NCI-H226 (cell line): ENCODE measurements at regions not wholly inside any gene's neighbourhood (a gene's known extent, or its start where the extent isn't known, plus 50 kb on each side); places are given as distances from the start of the nearest gene placed in this dataset.

ENCODE experiments used
- DNase-seq: peaks from one replicate; pipeline ENCODE4 v3.0.0-alpha.2; 2015

DNA sequence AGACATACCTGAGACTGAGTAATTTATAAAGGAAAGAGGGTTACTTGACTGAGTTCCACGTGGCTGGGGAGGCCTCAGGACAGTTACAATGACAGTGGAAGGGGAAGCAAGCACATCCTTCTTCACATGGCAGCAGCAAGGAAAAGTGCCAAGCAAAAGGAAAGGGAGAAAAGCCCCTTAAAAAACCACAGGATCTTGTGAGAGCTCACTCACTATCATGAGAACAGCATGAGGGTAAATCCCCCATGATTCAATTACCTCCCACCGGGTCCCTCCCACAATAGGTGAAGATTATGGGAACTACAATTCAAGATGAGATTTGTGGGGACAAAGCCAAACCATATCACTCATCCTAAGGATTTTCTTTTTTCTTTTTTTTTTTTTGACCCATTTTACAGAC is 177.8 kb upstream of the EEA1 start:
- no peak for DNase-seq

DNA sequence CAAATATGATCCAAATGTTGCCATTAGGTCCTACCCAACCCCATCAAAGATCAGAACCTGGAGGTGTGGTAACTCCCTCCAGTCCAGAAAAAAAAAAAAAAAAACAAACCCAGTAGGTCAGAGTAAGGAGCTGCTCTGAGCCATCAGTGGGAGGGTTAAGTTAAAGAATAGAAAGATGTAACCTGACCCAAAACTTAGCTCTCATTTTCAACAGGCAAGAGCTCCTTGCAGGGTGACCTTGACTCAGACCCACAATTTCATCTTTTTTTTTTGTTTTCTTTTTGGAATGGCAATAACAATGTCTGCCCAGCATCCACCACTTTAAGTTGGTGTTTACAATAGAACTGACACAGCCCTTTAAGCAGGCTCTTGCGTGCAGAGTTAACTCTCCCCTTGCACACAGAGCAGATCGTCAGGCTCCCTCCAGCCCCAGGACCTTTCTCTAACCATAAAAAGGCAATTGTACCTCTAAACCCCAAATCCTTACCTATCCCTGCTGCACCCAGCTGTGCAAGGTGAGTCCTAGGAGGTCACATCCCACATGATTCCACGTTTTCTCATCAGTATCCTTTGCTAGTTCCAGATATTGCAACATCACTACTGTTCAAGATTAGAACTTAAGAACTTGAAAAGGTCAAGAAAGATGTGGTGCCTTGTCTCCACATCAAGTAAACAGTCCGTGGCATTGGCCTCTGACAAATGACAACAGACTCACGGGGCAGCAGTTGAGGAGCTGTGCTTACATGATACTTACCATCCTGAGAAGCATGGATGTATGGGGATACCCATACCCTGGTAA is 178.6 kb upstream of the EEA1 start:
- no peak for DNase-seq

DNA sequence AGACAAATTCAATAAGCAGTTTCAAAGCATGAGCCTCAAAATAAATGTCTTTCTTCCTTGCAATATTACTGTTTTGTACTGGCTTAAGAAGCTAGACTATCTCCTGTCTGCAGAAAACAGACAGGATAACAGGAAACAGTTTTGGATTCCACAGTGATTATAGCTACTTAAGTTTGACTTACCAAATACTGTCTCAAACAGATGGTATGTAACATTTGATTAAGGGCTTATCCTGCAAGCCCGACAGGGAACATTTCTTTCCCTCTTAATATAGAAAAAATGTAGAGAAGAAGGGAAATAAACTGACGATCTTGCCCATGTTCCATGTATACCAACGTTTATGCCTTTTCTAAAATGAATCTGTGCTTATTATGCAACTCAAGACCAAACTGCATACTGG is 179.9 kb upstream of the EEA1 start:
- DNase-seq: peak; percentile 35

DNA sequence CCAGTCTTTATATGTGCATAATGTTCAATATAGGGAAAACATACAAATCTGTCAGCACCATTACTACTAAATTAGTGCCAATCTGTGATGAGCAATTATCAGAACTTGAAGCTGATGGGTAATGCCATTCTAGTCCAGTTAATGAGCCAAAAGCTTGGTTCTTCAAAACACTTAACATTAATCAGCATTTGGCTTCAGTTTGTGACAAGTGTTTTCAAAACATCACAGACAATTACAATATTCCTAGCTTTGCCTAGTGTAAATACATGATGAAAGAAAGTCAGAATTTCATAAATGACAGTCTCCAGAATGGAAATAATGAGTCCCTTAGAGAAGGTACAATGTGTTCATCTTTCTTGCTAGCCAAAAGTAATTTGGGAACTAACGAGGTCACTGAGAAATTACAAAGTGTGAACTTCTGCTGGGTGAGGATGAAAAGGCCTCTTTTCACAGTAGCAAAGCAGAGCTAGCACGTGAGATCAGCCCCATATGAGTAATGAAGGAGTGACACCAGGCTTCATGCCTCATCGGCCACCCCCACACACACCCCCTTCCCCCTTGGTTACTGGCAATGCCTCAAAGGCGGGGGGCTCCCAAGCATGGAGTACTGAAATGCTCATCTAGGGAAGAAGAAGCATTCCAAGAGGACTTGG is 180.6 kb upstream of the EEA1 start:
- DNase-seq: no peak

DNA sequence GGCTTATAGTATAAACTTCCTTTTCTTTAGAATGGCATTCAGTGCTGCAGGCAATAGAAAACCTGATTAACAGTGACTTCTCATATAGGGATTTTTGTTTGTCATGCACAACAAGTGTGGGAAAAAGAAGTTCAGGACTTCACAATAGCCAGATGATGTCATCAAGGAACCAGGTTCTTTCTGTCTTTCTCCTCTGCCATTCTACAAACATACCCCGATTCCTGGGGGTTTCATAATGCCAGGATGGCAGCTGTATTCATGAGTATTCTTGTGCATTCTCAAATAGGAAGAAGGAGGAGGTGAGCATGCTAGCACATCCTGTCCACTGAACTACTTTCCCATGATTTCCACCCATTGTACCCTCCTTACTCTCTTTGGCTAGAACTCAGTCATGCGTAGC is 182.7 kb upstream of the EEA1 start:
- no peak for DNase-seq

DNA sequence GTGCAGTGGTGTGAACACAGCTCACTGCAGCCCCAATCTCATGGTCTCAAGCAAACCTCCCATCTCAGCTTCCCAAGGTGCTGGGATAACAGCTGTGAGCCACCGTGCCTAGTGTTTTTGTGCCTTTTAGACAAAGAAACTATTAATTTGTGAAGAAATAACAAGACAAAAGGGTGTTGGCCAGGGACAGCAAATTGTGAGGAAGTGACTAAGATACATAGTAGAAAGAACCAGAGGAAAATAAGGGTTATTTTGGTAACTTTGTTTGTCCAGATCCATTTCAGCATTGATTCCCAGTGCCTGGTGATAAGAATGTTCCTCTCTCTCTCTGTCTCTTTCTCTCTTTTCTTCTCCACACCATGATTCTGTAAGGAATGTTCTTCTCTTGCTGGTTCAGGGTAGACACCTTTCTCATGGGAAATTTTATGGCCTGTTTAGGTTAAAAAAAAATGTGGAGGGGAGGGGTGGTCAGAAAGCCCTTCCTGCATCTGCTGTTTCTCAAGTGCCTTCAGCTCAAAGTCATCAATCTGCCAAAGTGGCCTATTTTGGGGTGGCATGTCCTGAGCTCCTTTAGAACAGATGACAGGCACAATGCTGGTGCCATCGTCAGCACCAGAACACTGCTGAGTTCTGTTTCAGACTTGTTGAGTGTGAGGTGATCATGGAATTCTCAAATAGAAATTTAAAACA is 184.4 kb upstream of the EEA1 start:
- DNase-seq: no peak

DNA sequence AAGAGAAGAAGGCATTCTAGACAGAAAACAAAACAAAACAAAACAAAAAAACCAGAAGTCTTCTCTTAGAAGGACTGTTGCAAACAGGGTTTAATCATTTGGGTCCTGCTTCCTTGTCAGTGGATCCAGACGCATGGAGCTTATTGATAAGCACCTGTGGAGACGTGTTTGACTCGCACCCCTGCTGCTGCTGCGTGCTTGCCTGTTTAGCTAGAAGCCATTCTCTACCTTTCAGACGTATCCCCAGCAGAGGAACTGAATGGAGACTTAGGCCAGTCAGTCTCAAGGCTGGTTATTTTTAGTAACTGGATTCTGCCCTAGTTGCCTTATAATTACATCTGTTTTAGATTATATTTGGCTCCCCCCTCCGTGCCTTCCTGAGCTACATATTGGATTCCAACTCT is 186.1 kb upstream of the EEA1 start:
- DNase-seq: no peak

DNA sequence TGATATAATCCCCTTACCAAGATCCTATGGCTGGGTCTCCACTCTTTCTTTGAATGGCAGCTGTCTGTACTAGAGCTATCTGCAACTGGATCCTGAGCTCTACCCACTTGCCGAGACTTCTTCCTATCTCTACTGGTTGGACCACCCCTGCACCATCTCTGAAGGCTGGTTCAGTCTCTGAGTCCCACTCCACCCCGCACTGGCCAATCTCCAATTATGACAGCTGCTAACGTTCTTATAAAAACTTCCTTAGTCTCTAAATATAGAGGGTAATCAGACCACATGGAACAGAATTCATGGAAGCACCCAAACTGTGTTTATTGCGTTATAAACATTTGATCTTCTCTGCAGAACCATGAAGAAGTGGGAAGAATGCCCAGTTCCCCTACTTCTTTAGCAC is 186.6 kb upstream of the EEA1 start:
- no peak for DNase-seq

DNA sequence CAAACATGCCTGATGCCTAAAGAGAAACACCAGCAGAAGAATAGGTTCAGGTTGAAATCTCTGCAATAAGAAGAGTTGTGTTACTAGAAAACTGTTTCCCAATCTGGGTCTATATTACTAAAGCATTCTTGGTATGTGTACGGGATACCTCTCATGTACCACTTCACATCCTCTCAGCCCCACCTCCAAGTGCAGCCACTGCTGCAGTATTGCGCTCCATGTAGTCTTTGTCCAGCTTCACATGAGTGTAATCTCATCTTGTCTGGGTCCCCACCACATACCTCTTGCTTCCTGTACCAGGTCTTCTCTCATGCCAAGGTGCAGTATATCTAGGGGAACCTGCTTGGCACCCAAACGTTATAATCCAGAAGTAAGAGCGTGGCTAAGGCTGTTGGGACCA is 187.5 kb upstream of the EEA1 start:
- no peak for DNase-seq

DNA sequence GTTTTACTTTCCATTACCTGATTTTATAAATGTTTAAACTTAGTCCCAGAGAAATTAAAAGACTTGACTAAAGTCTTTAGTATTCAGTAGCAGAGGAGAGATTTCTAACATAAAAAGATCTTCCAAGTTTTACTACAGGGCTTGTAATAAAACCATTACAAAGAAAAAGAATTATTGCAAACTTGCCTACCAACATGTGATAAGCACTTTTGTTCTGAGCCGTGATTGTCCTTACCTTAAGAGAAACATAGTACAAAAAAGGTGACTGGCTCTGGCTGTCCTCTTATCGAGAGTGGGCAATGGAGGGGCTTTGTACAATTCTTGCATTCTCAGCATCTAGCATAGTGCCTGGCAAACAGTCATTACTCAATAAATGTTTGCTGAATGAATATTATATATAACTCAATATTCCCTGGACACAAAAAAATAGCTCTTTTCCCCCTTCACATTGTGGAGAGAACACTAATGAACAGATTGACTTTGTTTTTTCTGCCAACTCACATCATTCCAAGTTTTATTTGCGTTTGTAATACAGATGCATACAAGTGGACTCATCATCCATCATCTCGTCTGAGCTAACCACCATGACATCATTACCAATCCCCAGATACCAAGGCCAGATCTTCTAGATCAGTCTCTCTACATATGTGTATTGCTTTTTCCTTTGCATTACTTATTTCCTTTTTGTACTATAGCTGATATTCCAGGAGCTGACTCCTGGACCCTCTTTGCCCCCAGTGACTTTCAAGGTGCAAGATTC is 192.8 kb upstream of the EEA1 start:
- DNase-seq: peak; percentile 74

DNA sequence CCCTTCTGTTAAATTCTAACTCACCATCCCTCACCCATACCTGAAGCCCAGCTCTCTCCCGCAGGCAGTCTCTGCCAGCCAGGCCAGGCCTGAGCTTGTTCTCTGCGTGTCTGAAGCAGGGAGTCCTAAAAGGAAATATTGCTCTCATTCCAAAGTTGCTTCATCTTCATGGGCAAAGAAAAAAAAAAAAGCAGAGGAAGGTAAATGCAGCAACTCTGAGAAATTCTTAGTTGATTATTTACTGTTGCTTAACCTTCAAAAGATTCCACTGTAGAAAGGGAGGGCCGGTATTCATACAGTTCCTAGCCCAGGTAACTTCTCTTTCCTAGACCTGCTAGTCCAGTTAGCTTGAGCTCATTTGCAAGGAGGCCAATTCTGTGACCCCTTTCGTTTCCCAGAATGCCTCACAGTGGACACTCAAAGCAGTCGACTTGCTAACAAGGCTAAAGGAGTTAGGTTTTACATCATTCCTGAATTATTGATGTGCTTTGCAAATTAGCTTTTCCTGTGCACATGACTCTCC is 193.5 kb upstream of the EEA1 start:
- DNase-seq: peak; percentile 52

DNA sequence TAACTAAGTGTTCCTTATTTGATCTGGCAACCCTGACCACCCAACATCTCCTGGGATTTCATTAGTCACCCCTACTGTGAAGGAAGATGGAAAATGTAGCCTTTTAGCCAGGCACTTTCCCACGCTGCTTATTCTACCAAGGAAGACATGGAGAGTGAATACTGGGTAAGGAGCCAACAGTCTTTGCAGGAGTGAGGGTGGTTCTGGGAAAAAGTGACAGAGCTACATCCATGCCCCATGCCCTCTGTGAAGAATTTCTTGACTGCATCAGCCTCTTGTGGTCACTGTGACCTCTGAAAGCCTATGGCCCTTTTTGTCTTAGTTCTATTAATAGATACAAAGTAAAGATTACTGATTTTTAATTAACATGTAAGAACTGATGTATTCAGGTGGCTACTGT is 196.0 kb upstream of the EEA1 start:
- DNase-seq: no peak

DNA sequence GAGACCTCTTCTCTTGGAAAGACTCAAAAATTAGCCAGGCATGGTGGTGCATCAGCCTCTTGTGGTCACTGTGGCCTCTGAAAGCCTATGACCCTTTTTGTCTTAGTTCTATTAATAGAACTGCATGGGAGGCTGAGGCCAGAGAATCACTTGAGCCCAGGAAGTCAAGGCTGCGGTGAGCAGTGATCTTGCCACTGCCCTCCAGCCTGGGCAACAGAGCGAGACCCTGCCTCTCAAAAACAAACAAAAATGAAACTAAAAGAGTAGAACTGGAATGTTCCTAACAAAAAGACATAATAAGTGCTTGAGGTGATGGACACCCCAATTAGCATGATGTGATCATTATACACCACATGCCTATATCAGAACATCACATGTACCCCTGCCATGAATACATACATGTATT is 197.0 kb upstream of the EEA1 start:
- DNase-seq: no peak

DNA sequence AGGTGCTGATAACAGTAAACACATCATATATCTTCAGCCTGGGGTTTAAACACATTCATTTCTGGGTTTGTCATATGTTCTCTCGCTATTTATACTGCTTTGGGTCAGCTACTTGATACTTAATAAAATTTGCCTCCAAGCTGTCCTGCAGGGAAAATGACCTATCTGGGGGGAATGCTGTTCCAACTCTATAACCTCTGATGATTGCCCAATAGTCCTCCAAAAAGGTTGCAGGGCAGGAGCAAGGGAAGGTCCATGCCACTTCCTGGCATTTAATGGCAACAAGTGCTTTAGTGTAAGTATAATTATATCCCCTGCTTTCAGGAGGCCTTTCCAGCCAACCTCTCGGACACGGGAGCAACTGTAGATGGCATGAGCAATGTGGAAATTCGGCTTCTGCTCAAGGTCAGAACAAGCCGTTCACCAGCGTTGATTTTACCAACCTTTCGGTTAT is 198.0 kb upstream of the EEA1 start:
- DNase-seq: no peak

DNA sequence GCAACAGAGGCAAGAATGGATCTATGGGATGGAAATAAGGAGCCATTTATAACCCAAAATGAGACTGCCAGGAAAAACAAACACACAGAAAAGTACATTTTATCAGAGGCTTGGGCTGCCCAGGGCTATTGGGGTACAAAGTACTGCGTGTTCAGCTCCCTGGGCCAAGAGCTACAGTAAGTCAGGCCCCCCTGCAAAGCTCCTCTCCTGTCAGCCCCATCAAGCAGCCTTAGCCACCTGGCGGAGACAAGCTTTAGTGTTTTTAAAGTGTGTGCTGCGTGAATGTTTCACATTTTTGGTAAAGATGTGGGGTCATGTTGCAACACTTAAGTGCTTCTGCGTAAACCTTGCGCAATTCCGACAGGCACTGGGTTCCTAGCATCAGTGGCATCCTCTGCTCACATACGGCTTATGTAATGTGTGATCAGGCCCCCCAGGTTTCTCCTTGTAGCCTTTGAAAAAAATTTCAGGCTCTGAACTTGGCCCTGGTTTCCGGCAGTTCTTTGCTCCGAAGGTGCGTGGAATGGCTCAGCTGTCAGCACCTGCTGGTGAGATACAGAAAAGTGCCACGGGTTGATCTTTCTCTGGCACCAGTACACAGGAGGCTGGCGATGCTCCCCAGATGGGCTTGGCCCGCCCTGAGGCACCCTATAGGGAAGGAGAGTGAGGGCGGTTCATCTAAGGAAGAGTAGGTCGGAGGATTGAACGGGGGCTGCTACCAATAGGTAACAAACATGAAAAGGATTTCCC is 198.7 kb upstream of the EEA1 start:
- peak; percentile 89 for DNase-seq

DNA sequence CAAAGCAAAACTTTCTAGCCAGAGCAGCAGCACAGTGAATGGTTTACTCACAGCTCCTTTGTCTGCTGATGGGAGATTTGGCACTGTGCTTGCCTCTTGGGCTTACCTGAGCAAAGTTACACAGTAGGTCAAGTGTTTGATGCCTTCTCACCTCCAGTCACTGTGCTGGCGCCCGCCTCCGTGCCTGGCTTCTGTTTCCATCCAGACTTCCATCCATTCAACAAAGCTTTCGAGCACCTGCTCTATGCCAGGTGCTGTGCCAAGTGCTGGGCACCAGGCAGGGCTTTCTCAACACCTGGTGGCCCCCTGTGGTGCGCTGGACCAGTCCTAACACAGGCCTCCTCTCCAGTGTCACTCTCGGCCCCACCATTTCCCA is 199.2 kb upstream of the EEA1 start:
- DNase-seq: no peak

DNA sequence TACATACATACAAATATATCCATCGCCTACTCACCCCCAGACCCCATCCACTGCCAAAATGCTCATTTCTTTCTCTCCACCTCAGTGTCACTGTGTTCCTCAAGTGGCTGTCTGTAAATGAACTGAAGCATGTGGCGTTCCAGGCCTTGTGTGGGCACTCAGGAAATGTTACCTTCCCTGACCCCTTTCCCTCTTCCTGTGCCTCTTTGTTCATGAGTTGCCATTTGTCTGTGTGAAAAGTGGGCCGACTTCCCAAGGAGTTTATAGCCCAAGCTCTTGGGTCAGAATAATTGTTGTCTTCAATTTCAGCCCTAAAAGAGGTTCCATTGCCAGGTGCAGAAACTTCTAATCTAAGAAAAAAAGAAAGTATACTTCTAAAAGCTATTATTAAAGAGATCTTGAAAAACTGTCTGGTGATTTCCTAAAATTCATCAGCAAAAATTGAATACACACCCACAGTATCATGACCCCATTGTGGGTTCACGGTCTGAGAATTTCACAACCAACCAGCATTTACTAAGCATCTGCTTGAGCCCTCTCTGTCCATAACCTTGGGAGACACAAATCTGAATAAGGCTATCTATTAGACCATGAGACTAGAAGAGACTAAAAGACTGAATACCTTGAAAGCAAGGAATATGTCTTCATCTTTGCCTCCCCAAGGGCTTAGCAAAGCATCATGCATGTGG is 201.4 kb upstream of the EEA1 start:
- DNase-seq: no peak

DNA sequence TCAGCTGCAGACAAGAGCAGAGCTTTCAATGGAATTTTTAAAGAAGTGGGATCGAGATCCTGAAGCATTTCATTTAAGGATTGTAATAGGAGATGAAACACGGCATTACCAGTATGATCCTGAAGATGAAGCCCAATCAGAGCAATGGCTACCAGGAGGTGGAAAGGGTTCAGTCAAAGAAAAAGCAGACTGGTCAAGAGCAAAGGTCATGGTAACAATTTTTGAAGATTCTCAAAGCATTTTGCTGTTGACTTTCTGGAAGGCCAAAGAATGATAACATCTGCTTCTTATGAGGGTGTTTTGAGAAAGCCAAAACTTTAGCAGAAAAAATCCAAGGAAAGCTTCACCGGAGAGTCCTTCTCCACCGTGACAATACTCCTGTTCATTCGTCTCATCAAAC is 204.3 kb upstream of the EEA1 start:
- DNase-seq: no peak

DNA sequence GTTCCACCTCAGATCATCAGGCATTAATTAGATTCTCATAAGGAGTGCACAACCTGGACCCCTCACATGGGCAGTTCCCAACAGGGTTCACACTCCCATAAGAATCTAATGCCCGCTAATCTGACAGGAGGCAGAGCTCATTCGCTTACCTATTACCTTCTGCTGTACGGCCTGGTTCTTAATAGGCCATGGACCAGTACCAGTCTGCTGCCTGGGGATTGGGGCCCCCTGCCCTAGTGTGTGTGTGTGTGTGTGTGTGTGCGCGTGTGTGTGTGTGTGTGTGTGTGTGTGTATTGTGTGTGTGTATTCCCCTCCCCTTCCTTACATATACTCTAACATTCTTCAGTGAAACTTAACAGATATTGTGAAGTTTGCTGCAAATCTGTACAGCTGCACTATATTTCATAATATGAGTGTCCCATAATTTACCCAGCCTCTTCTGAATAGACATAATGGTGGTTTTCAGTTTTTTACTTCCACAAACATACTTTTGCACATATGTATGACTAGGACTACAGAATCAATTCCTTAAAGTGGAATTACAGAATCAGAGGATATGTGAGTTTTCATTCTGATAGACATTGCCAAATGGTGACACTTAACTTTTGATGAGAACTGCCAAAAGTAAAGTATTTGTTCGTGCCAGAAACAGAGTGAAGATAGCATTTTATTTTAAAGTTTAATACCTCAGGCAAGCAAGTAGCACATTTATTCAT is 205.2 kb upstream of the EEA1 start:
- DNase-seq: no peak

DNA sequence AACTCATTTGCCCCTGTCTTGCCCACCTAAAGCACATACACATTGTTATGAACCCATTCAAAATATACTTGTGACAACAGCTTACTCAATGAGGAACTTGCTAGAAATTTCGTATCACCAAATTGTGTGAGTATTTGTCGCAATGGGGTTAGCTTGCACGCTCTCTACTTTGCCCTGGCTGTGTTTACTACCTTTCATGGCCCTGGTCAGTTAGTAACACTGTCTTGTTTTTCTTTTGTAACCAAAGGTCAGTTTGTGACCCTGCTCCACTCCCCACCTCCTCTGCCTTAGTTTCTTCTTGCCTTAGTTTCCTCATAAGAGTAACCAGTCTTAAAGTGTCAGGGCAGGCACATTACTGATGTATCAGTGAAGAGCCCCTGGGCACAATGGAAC is 205.8 kb upstream of the EEA1 start:
- DNase-seq: no peak
